Lung (tissue), 11 donors: ENCODE measurements at regions not wholly inside any gene's neighbourhood (a gene's known extent, or its start where the extent isn't known, plus 50 kb on each side); places are given as distances from the start of the nearest gene placed in this dataset.

ENCODE experiments used
- ATAC-seq: fragments of 200-7000 bp; cut with Tn5 transposase; one replicate; pipeline ENCODE4 v1.9.1; 2020; ENCODE audit warnings: moderate number of reproducible peaks; ENCODE audit not compliant: insufficient read depth, low FRiP score
- DNase-seq, 3 donors: peaks; one replicate each; pipeline ENCODE4 v3.0.0-alpha.2; 2013 to 2017
- H3K27ac ChIP-seq, 2 donors: one replicate each; pipeline ENCODE4 v1.5.1; 2013; ENCODE audit warnings: mild to moderate bottlenecking in 2 of 2, moderate library complexity in 2 of 2, control low read depth in 1 of 2, inconsistent platforms in 1 of 2, low read depth in 1 of 2, low read length in 1 of 2
- H3K27me3 ChIP-seq, 3 donors: one replicate each; pipeline ENCODE4 v1.5.1; 2013; ENCODE audit warnings: low read length in 2 of 3; ENCODE audit not compliant: control insufficient read depth in 3 of 3, insufficient read depth in 3 of 3
- H3K36me3 ChIP-seq, 4 donors: one replicate each; pipeline ENCODE4 v1.5.1; 2013; ENCODE audit warnings: low read length in 4 of 4, mild to moderate bottlenecking in 1 of 4, moderate library complexity in 1 of 4; ENCODE audit not compliant: control insufficient read depth in 4 of 4, insufficient read depth in 4 of 4
- H3K4me1 ChIP-seq, 5 donors: one replicate each; pipeline ENCODE4 v1.5.1; 2013; ENCODE audit warnings: low read length in 5 of 5, mild to moderate bottlenecking in 2 of 5, moderate library complexity in 1 of 5; ENCODE audit not compliant: control insufficient read depth in 5 of 5, insufficient read depth in 5 of 5
- H3K4me3 ChIP-seq: one replicate; pipeline ENCODE4 v1.5.1; 2013; ENCODE audit warnings: mild to moderate bottlenecking, control low read depth, moderate library complexity
- H3K9ac ChIP-seq, 2 donors: one replicate each; pipeline ENCODE4 v1.5.1; 2013; ENCODE audit warnings: low read length in 2 of 2, control low read depth in 1 of 2; ENCODE audit not compliant: insufficient read depth in 1 of 2
- H3K9me3 ChIP-seq, 4 donors: one replicate each; pipeline ENCODE4 v1.5.1; 2013; ENCODE audit warnings: low read length in 3 of 4, mild to moderate bottlenecking in 1 of 4, moderate library complexity in 1 of 4; ENCODE audit not compliant: control insufficient read depth in 4 of 4, insufficient read depth in 3 of 4
- WGBS, 2 donors: extraction: QIAGEN DNeasy Blood & Tissue Kit; methylation state at CpG; one replicate each; pipeline ENCODE4 v1.1.7; 2013; 5-methylcytosine and 5-hydroxymethylcytosine counted together
- TF ChIP-seq, protein P1 (sequence below): IDR thresholded peaks from 2 replicates; pipeline ENCODE4 v1.5.1; 2012; ENCODE audit warnings: mild to moderate bottlenecking; ENCODE audit errors: control extremely low read depth, extremely low read depth
- donor health status: control.
- donor health status: control.
- donor health status: Bipolar disorder and iron deficiency.
- donor health status: healthy.
- donor health status: DM: yes; HTN: yes; CAD: no.

DNA sequence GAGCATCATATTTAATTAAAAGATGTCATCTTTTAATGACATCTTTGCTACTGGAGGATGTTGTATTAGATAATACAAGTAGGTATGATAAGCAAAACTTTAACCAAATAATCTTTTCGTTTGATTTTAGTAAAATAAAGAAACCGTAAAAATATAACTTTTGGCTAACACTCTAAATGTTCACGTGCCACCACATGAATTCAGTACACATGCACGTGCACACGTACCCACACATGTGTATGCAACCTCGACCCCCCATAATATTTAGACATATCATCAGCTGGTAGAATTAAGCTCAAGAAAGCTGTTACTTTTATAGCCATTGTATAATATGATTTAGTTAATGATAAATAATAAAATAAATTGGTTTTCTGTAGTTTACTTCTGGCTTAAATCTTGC lies 566.6 kb upstream of the FBXO33 start:
- Histone ChIP-seq H3K36me3 (no peaks in the 10 kb centered on the region), H3K27me3 (no peaks in the 10 kb centered on the region)

DNA sequence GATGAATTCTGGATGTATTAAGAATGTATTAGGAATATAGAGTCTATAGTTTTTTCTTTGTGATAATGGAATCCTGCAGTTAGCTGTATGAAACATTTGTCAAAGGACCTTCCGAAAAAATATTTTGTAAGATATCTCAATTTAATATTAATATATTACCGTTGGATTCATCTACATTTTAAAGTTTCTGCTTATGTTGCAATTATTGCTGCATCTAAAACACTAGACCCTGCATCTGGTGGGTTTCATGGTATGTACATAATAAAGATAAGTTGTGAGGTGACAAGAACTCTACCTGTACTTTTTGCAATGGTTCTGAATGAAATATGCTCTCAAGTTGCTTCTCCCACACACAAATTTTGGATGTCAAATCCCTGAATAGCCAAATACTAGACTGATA lies 565.9 kb upstream of the FBXO33 start:
- Histone ChIP-seq H3K36me3 (no peaks in the 10 kb centered on the region), H3K4me3 (no peak overlapping the region), H3K9me3 (peaks cover 0 to 3% (median 0%) of the 10 kb centered on the region in 4 donors), H3K9ac (no peak overlapping the region), H3K27me3 (no peaks in the 10 kb centered on the region), H3K4me1 (no peaks in the 10 kb centered on the region), H3K27ac (no peak overlapping the region)
- no peak for DNase-seq
- no peak for ATAC-seq
- WGBS, 2 donors: 92 to 97% methylated on average over 2 of the region's 2 CpGs
- TF ChIP-seq, protein P1, sequence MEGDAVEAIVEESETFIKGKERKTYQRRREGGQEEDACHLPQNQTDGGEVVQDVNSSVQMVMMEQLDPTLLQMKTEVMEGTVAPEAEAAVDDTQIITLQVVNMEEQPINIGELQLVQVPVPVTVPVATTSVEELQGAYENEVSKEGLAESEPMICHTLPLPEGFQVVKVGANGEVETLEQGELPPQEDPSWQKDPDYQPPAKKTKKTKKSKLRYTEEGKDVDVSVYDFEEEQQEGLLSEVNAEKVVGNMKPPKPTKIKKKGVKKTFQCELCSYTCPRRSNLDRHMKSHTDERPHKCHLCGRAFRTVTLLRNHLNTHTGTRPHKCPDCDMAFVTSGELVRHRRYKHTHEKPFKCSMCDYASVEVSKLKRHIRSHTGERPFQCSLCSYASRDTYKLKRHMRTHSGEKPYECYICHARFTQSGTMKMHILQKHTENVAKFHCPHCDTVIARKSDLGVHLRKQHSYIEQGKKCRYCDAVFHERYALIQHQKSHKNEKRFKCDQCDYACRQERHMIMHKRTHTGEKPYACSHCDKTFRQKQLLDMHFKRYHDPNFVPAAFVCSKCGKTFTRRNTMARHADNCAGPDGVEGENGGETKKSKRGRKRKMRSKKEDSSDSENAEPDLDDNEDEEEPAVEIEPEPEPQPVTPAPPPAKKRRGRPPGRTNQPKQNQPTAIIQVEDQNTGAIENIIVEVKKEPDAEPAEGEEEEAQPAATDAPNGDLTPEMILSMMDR: no peak

More for the DNA sequence above, 566.6 kb upstream of the FBXO33 start:
- no peak overlapping the region for H3K4me3 ChIP-seq
- TF ChIP-seq, protein P1: no peak
- no peak overlapping the region for H3K27ac ChIP-seq
- 84 to 89% methylated on average over 6 of the region's 6 CpGs for WGBS, 2 donors
- ATAC-seq: no peak
- H3K9me3 ChIP-seq: peaks cover 0 to 3% (median 0%) of the 10 kb centered on the region in 4 donors
- no peaks in the 10 kb centered on the region for H3K4me1 ChIP-seq
- no peak for DNase-seq
- no peak overlapping the region for H3K9ac ChIP-seq

DNA sequence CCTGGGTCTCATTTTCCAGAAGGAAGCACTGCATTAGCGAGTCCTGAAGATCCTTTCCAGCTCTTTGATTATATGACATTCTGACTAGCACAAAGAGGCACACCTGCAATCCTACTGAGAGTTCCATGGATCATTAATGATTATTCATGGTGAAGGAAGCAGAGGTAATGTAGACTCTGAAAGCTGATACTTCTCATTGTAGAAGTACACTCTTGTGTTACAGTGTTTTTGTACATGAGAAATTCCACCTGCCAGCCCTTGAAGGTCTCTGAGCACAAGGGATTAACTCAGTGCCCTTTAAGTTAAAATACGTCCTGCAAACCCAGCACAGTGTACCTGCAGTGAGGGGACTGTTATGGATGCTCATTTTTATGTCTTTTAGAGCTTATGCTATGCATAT lies 558.8 kb upstream of the FBXO33 start:
- Histone ChIP-seq H3K9ac (no peak overlapping the region), H3K36me3 (no peaks in the 10 kb centered on the region), H3K27ac (no peak overlapping the region), H3K27me3 (no peaks in the 10 kb centered on the region), H3K4me1 (no peaks in the 10 kb centered on the region), H3K9me3 (peaks cover 0 to 3% (median 0%) of the 10 kb centered on the region in 4 donors), H3K4me3 (no peak overlapping the region)
- peak in 1 of 3 donors; percentile 13 for DNase-seq
- ATAC-seq: no peak
- WGBS, 2 donors: 67 to 68% methylated on average over 2 of the region's 2 CpGs
- TF ChIP-seq, protein P1: no peak

DNA sequence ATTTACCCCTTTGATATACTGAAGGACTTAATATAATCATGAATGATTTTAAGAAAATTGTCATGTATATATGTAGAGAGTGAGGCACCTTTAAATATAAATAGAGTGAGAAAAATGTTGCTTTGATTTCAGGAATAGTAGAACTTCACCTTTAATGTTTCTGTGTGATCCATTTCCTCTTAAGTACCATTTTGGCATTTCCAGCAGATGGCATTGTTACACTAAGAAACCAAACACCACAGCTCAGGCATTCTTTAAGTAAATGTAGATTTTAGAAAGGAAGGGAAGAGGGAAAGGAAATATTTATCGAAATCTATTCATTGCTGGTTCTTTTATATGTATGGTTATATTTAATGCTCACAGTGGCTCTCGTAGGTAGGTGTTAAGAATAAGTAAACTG lies 556.7 kb upstream of the FBXO33 start:
- H3K36me3 ChIP-seq: no peaks in the 10 kb centered on the region
- H3K9ac ChIP-seq: no peak overlapping the region
- WGBS, 2 donors: 15 to 26% methylated on average over 2 of the region's 2 CpGs
- TF ChIP-seq, protein P1: no peak
- no peaks in the 10 kb centered on the region for H3K9me3 ChIP-seq
- H3K27me3 ChIP-seq: no peaks in the 10 kb centered on the region
- no peaks in the 10 kb centered on the region for H3K4me1 ChIP-seq
- no peak overlapping the region for H3K4me3 ChIP-seq
- no peak for ATAC-seq
- H3K27ac ChIP-seq: no peak overlapping the region
- peak in 2 of 3 donors; percentile 57 to 78 for DNase-seq
